C1 segment of cervical spinal cord (tissue), 14 donors: ENCODE measurements at regions not wholly inside any gene's neighbourhood (a gene's known extent, or its start where the extent isn't known, plus 50 kb on each side); places are given as distances from the start of the nearest gene placed in this dataset.
A peak's percentile ranks its signal among the peaks of the same experiment; 100 is the strongest.
"Not testable (repeated sequence)": the region's sequence is repeated elsewhere in the genome, so short reads cannot be mapped to it uniquely, and the experiment has no call there.

Experiments used
- DNase-seq, 14 donors: peaks; one replicate each; lab custom pipeline; 2025; lab: John Stamatoyannopoulos, UW

DNA sequence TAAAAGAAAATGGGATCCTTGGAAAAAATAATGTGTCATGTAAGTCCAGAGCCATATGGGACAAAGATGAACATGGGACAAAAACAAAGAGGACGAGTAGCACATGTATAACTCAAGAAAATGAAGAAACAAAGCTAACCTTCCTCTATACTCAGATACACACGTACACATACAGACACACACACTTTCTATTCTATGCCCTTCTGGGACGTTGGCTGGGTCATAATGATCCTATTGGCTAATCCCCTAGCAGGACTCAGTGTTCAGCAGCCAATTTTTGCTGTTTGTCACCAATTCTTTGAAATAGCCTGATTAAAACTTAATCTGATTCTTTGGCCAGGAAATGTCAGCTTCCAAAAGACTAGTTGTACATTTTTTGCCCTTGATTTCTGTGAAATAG lies 189.4 kb upstream of the FOXG1 start:
- no peak for DNase-seq

DNA sequence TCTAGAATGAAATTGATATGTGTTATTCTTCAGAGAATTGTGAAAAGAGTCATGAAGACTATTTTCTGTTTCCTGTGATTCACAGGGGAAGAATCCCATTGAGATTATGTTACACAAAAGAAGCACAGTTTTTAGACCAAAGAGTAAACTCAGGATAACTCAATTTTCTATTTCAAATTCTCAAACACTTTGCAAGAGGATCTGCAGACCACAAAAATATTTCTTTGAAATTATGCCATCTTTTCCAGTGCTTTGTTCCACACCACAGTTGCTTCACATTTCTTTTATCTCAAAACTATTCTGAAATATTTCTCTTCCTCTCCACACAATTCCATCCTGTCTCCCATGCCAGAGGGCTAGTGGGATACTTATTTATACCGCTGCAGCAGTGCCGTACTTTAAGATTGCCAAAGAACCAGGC lies 188.9 kb upstream of the FOXG1 start:
- DNase-seq, result no peak

DNA sequence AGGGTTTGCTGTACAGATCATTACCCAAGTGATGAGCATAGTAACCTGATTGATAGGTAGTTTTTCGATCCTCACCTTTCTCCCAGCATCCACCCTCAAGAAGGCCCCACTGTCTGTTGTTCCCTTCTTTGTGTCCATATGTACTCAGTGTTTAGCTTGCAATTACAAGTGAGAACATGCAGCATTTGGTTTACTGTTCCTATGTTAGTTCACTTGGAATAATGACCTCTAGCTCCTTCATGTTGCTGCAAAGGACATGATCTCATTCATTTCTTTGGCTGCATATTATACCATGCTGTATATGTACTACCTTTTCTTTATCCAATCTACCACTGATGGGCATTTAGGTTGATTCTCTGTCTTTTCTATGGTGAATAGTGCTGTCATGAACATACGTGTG lies 181.6 kb upstream of the FOXG1 start:
- DNase-seq, result no peak

DNA sequence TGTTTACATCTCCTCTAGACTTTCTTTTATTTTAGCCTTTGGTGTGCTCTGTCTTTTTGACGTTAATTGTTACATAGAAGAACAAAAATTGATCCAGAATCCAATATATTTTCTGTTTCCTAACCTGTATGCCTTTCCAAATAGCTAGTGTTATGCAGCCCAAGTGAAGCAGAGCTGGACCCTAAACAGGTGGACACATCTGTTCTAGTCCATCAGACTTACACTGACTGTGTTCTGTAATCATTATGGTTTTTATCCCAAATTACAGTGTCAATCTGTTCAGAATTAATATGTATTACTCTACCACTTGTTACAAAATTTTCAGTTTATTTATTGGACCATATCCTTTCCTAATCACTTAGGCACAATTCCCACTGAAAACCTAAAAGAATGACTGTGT lies 176.8 kb upstream of the FOXG1 start:
- DNase-seq, result no peak

DNA sequence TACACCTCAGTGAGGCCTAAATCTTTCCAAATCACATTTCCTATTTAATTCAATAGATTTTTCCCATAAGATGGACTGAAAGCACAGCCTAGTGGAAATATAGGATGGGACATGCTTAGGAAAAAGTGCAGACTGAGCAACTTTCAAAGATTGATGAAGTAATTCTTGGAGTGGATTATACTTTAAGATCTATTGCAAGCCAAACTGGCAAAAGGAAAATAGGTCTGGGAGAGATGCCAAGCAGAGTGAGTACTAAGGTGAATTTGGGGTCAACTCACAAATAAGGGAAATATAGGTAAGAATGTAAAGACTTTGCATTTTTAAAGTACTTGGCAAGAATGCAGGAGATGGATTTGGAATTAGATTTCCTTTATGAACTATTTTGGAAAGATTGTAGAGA lies 170.2 kb upstream of the FOXG1 start:
- no peak for DNase-seq

DNA sequence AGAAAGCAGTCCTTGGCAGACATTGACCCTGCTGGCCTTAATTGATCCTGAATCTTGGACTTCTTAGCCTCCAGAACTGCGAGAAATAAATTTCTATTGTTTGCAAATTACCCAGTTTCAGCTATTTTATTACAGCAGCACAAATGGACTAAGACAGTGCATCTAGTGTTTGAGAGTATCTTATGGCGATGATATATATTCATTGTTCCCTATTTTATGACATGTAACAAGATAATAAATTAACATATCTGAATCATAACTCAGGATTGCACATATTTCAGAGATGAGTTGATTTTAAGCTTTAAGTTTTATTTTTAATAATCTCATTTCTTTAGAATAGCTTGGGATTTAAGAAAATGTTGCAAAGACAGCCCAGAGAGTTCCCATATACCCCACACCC lies 167.4 kb upstream of the FOXG1 start:
- no peak for DNase-seq

DNA sequence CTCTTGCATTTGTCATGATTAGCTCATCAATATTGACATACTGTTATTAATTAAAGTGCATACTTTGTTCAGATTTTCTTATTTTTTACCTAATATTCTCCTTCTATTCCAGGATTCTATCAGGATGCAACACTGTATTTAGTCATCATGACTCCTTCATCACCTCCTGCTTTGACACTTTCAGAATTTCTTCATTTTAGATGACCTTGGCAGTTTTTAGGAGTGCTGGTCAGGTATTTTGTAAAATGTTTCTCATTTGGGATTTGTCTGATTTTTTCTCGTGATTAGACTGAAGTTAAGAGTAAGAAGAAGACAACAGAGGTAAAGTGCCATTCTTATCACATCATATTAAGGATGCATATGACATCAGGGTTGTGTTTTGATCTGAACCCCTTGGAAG lies 167.0 kb upstream of the FOXG1 start:
- no peak for DNase-seq

DNA sequence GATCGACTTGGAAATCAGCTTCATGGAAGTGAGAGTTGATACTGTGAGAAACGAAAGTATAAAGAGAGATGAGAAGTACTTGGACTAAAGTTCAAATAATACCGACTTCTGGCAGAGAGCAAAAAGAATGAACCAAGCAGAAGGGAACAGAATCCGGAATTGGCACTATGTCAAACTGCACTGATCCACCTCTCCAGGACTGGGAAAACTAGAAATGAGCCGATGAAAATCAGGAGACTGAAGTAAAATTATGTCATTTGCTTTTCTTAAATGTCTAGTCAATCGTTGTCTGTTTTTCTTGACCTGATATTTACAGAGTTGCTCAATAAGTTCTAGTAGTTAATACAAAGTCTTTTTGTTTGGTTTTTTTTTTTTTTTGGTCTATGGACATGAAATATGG lies 163.0 kb upstream of the FOXG1 start:
- DNase-seq, result no peak

DNA sequence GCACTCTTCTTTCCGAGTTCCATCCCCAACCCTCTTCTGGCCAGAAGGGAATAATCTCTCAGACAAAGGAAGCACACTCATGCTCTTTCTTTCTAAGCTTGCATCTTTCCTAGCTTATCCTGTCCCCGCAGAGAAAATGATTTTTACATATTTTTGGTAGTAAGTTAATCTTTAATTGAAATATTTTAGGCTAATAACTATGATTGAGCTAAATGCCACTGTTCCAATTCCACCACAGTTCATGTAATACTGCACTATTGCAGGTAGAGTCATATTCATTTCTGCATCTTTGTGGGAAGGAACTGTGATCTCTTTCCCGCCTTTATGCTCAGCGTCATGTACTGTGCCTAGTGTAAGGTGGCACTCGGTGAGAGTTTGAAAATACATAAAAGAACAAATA lies 158.9 kb upstream of the FOXG1 start:
- no peak for DNase-seq

DNA sequence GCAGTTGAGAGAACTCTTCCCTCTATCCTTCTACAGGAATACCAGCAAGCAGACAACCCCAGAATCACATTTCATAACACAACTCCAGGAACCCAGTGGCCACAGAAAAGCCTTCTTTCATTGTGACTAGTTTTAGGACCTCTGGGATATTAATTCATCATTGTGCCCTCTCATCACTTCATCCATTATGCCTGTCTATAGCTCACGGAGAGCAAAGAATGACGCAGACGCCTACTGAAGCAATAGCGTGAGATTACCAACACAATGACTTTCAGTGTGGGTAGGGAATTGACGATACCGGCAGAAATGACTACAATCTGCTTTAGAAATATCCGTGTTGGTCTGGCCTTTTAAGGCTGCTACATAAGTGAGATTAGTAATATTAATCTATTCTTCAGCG lies 158.1 kb upstream of the FOXG1 start:
- peak in 6 of 14 donors; percentile 2 to 52 (median 6) for DNase-seq

DNA sequence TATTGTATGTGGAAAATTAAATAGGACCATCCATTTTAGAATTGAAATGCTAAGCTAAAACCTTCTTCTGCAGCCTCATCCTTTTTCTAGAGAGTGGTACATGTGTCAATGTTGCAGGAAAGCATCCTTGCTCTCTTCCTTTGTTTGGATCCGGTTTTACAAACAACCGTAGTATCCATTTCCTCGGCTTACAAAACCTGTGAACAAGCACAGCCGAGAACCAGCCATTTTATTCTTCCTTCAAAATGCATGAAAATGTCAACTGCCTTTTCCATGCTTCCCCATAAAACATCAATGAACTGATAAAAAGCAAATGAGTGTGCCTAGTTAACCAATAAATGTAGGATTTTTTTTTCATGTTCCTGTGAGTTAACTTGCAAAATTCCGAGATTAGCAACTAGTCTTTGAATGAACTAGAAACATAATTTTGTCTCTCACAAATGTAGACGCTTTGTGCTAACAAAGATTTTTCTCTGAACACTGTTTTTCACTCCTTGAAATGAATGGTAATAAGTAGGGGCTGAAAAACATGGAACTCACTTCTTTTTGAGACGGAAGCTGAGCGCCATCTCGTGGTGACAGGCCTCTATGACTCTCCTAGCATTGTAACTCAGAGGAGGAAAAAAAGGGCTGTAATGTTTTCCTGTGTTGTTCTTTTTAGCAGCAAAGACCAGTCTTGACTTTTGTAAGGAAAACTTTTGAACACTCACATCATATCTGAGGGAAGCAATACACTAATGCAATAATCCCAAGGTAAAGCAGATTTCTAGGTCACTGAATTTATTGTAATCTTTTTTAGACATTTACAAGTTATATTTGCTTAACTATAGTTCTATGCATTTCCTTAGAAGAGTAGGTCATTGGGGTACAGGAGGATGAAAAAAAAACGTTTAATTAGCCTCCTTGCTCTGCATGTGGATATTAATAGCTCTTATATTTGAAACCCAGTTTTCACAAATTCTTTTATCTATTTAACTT lies 157.4 kb upstream of the FOXG1 start:
- peak in 11 of 14 donors; percentile 3 to 69 (median 35) for DNase-seq

DNA sequence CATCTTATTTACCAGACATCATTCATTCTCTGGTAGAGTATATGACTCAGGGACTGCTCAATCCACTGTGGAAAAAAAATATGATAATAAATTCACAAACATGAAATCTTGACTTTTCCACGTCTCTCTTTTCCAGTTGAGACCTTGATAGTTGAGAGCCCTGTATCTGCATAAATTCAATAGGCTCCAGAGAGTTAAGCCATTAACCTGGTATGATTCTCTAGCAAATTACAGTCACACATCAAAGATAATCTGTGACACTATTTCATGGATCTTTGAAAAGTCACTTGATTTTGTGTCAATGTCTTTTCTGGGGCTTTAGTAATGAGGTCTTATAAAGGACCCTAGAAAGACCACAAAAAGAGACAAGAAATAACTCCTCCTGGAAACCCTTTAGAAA lies 154.2 kb upstream of the FOXG1 start:
- DNase-seq, result no peak

DNA sequence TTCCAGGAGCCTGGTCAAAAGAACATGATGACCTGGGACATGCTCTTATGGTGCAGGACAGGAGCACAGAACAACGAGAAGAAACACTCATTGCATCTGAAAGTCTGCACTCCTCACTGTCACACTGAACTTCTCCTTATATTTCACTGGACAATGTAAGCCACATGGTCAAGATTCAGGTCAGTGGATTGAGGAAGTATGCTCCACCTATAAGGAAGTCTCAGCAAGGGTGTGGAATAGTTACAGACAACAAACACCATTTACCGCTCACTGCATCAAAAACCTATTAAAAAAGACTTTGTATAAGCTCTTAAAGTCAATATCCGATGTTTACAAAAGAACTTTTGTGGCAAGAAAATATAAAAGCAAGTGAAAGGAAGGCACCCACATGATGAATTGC lies 153.1 kb upstream of the FOXG1 start:
- DNase-seq, result no peak

DNA sequence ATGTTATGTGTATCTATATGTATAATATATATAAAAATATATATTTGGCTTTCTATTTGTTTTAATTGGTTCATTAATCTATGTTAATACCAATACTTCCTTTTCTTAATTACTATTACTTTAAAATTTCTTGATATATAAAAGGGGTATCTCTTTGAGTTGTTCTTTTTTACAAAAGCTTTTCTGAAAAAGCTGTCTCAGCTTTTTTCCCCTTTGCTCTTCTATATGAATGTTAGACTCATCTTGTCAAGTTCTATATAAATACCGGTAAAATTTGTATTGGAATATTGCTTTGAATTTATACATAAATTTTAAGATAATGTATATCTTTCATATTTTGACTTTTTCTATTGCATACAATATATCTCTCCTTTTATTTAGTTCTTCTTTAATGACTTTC lies 139.8 kb upstream of the FOXG1 start:
- DNase-seq, result no peak

DNA sequence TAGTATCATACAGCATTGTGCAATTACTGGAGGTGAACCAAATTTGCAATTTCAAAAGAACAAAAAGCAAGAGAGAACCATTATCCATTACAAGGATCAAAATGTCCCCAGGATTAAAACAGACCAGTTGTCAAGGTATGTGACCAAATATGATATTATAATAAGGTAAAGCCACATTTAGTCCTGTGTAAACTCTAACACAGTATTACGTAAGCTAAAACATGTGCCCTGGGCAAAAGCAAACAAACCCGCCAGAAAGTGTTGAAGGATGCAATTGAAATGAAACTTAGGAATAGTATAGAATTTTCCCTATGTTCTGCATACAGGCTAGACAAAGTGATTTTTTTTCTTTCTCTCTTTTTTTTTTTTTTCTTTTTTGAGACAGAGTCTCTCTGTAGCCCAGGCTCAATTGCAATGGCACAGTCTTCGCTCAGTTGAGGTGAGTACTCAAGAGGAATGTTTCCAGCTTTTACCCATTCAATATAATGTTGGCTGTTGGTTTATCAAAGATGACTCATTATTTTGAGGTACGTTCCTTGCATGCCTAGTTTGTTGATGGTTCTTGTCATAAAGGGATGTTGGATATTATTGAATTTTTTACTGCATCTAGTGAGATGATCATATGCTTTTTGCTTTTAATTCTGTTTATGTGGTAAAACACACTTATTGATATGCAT lies 137.1 kb upstream of the FOXG1 start:
- DNase-seq, result no peak

DNA sequence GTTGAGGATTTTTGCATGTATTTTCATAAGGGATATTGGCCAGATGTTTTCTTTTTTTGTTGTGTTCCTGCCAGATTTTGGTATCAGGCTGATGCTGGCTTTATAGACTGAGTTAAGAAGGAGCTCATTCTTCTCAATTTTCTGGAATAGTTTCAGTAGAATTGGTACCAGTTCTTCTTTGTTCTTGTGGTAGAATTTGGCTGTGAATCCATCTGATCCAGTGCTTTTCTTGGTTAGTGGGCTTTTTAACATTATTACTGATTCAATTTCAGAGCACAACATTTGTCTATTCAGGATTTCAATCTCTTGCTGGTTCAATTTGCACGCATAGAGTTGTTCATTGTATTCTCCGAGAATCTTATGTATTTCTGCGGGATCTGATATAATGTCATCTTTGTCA lies 136.5 kb upstream of the FOXG1 start:
- no peak for DNase-seq

DNA sequence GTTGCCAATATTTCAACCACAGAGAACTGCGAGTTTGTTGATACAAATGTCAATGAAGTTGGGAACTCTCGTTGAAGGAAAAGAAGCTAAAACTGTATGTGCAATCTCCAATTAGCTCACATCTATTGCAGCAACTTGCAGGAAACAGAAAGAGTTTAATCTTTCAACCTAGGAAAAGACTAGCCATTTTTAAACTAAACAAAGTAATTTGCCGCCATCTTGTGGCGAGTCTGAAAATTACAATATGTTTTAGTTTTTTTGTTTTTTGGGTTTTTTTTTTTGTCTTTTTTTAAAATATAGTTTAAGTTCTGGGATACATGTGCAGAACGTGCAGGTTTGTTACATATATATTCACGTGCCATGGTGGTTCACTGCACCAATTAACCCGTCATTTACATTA lies 131.2 kb upstream of the FOXG1 start:
- DNase-seq, result peak in 1 of 14 donors; percentile 14

DNA sequence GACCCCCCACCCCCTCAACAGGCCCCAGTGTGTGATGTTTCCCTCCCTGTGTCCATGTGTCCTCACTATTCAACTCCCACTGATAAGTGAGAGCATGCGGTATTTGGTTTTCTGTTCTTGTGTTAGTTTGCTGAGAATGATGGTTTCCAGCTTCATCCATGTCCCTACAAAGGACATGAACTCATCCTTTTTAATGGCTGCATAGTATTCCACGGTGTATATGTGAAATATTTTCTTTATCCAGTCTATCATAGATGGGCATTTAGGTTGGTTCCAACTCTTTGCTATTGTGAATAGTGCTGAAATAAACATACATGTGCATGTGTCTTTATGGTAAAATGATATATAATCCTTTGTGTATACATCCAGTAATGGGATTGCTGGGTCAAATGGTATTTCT lies 130.8 kb upstream of the FOXG1 start:
- DNase-seq, result not testable (repeated sequence)

DNA sequence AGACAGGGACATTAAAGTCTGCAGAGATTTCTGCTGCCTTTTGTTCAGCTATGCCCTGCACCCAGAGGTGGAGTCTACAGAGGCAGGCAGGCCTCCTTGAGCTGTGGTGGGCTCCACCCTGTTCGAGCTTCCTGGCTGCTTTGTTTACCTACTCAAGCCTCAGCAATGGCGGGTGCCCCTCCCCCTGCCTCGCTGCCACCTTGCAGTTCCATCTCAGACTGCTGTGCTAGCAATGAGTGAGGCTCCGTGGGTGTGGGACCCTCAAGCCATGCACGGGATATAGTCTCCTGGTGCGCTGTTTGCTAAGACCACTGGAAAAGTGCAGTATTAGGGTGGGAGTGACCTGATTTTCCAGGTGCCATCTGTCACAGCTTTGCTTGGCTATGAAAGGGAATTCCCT lies 125.4 kb upstream of the FOXG1 start:
- not testable (repeated sequence) for DNase-seq

DNA sequence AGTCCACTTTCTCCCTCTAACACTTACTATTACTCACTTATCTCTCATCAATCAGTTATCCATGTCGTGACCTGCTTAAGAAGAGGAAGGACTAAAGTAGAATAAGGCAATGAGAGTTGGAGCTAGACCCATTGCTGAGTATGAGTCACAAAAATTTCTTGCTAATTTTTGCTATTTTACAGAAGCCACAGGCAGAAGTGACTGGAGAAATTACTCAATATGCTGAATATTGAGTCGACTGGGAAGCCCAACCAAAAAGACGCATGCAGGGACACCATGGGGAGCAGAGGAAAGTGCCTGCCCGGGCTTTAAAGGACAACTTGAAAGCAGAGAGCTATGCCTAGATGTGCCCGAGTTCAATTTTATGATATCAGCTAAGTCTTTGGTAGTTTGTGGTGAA lies 115.4 kb upstream of the FOXG1 start:
- DNase-seq, result no peak

DNA sequence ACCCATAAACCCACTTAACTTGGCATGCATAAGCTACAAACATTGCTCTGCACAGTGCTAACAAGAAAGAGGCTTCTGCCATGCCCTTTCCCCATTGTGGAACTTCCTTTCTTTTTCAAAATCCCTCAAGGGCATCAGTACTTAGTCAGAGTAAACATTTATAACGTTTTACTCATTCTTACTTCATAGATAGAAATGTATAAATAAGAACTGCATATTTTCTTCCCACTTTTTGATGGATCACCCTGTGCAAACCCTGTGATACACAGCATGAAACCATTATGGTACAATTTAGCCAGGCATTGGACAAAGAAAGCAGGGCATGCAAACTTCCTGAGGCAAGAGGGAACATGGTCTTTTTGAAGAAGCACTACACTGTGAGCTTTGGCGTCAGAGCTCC lies 113.8 kb upstream of the FOXG1 start:
- no peak for DNase-seq

DNA sequence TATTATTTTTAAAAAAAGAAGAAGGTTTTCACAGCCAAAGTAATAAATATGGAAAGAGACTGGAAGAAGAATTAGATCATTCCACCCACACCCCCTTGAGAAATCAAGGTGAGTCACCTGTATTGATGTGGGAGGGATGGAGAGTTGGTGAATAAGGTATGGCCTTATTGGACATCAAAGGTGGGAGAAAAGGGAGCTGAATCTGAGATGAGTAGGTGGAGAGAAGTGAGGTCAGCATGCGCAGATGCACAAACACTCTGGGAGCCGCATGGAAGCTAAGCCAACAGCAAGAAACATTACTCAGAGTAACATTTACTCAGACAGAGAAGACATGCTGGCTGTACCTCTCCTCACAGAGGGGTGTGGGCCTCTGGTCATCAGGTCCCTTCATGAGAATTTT lies 113.1 kb upstream of the FOXG1 start:
- DNase-seq, result no peak

DNA sequence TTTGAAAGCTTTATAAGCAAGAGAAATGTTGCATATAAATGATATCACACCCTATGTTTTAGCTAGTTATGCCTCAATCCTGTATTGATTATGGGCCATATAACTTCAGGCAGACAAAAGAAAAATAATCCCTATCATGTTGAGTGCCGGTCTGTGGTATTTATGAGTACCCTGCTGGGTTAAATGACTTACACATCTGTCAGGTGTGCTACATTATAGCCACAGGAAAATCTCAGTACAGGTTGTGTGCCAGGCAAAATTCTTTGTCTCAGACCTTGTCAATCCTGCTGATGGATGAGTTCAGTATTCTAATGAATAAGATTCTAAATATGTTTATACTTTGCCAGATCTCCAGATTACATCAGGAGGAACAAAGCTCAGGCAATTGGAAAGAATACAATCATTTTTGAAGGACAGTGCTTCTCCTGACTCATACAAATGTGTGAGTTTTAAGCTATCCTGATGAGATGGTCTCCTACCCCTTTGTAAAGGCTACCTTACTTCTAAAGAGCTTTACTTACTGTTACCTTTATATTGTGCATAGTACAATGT lies 109.8 kb upstream of the FOXG1 start:
- no peak for DNase-seq
